Kidney (tissue), 13 donors: ENCODE measurements at regions not wholly inside any gene's neighbourhood (a gene's known extent, or its start where the extent isn't known, plus 50 kb on each side); places are given as distances from the start of the nearest gene placed in this dataset.

Experiments used
- DNase-seq, 5 donors: peaks; one replicate each; pipeline ENCODE4 v3.0.0-alpha.2; 2013 to 2020
- FAIRE-seq: peaks from 2 replicates; lab custom pipeline; 2012; peaks lifted over from hg19 to GRCh38; lab: Jason Lieb, UNC
- H3K27ac ChIP-seq, 2 donors: one replicate each; pipeline ENCODE4 v1.7.0; 2013; ENCODE audit warnings: low read depth in 2 of 2, low read length in 2 of 2, inconsistent platforms in 1 of 2
- H3K27me3 ChIP-seq: one replicate; pipeline ENCODE4 v1.7.1; 2013; ENCODE audit warnings: low read length, inconsistent platforms; ENCODE audit not compliant: control insufficient read depth, insufficient read depth
- H3K36me3 ChIP-seq, 3 donors: one replicate each; pipeline versions ENCODE4 v1.7.0 to v1.7.1; 2013; ENCODE audit warnings: low read length in 3 of 3, control low read depth in 1 of 3, inconsistent platforms in 1 of 3; ENCODE audit not compliant: insufficient read depth in 3 of 3, control insufficient read depth in 2 of 3
- H3K4me1 ChIP-seq, 3 donors: one replicate each; pipeline versions ENCODE4 v1.7.0 to v1.7.1; 2013; ENCODE audit warnings: low read length in 3 of 3, inconsistent platforms in 1 of 3, low read depth in 1 of 3; ENCODE audit not compliant: control insufficient read depth in 2 of 3, insufficient read depth in 2 of 3
- H3K4me3 ChIP-seq, 3 donors: one replicate each; pipeline versions ENCODE4 v1.7.0 to v1.8.1; 2013; ENCODE audit warnings: low read length in 3 of 3, control low read depth in 1 of 3, inconsistent platforms in 1 of 3
- H3K9ac ChIP-seq, 3 donors: one replicate each; pipeline versions ENCODE4 v1.7.0 to v1.7.1; 2013; ENCODE audit warnings: low read length in 3 of 3, control low read depth in 1 of 3, inconsistent platforms in 1 of 3
- H3K9me3 ChIP-seq, 3 donors: one replicate each; pipeline versions ENCODE4 v1.7.0 to v1.7.1; 2013; ENCODE audit warnings: low read length in 3 of 3, control low read depth in 1 of 3, inconsistent platforms in 1 of 3; ENCODE audit not compliant: control insufficient read depth in 2 of 3, insufficient read depth in 1 of 3
- intact Hi-C: fragments of 100-400 bp; cut with DNase I; formaldehyde crosslinking; loops from one replicate; pipeline ENCODE4 v1.11.1; 2022
- TF ChIP-seq, protein P1 (sequence below): IDR thresholded peaks from 3 replicates; pipeline ENCODE4 v1.5.1; 2012; ENCODE audit warnings: mild to moderate bottlenecking, moderate library complexity, borderline replicate concordance; ENCODE audit not compliant: insufficient read depth; ENCODE audit errors: extremely low read depth
- donor health status: control.
- donor health status: control.
- donor health status: control.
- donor health status: control.
- donor health status: control.
- donor health status: DM: yes; HTN: yes; CAD: no.
- donor health status: Normal renal cell carcinoma (clear cell type).

DNA sequence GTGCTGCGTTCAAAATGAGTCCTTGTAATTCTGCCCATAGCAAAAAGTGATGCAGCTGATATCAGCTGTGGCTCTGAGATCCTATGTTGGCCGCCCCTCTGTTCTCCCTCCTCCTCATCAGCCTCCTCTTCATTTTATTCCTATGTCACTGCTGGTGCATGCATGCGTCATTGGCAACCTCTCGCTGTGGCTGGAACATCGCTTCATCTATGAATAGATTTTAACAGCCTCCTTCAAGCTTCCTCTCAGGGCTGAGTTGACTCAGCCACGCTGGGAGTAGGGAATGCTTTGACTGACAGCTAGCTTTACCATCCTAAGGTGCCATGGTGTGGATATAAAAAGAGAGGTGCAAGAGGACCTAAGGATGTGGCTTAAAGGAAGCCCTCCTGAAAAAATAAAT is 303.5 kb downstream of the PLK2 start:
- no peak for FAIRE-seq
- Histone ChIP-seq H3K4me3 (no peak overlapping the region), H3K9me3 (no peaks in the 10 kb centered on the region), H3K27ac (no peak overlapping the region), H3K27me3 (no peaks in the 10 kb centered on the region), H3K9ac (no peak overlapping the region), H3K4me1 (no peaks in the 10 kb centered on the region), H3K36me3 (no peaks in the 10 kb centered on the region)
- intact Hi-C loops = no loop called here
- no peak for DNase-seq
- TF ChIP-seq, protein P1, sequence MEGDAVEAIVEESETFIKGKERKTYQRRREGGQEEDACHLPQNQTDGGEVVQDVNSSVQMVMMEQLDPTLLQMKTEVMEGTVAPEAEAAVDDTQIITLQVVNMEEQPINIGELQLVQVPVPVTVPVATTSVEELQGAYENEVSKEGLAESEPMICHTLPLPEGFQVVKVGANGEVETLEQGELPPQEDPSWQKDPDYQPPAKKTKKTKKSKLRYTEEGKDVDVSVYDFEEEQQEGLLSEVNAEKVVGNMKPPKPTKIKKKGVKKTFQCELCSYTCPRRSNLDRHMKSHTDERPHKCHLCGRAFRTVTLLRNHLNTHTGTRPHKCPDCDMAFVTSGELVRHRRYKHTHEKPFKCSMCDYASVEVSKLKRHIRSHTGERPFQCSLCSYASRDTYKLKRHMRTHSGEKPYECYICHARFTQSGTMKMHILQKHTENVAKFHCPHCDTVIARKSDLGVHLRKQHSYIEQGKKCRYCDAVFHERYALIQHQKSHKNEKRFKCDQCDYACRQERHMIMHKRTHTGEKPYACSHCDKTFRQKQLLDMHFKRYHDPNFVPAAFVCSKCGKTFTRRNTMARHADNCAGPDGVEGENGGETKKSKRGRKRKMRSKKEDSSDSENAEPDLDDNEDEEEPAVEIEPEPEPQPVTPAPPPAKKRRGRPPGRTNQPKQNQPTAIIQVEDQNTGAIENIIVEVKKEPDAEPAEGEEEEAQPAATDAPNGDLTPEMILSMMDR = no peak

DNA sequence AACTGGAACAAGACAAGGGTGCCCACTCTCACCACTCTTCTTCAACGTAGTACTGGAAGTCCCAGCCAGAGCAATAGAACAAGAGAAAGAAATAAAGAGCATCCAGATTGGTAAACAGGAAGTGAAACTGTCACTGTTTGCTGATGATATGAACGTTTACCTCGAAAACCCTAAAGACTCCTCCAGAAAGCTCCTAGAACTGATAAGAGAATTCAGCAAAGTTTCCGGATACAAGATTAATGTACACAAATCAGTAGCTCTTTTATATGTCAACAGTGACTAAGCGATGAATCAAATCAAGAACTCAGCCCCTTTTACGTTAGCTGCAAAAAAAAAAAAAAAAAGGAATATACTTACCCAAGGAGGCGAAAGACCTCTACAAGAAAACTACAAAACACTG is 306.6 kb downstream of the PLK2 start:
- no peak for DNase-seq
- Histone ChIP-seq H3K36me3 (no peaks in the 10 kb centered on the region), H3K27ac (no peak overlapping the region), H3K4me3 (no peak overlapping the region), H3K4me1 (no peaks in the 10 kb centered on the region), H3K27me3 (no peaks in the 10 kb centered on the region), H3K9ac (no peak overlapping the region), H3K9me3 (no peaks in the 10 kb centered on the region)
- TF ChIP-seq, protein P1 = no peak
- intact Hi-C loops = no loop called here
- no peak for FAIRE-seq

DNA sequence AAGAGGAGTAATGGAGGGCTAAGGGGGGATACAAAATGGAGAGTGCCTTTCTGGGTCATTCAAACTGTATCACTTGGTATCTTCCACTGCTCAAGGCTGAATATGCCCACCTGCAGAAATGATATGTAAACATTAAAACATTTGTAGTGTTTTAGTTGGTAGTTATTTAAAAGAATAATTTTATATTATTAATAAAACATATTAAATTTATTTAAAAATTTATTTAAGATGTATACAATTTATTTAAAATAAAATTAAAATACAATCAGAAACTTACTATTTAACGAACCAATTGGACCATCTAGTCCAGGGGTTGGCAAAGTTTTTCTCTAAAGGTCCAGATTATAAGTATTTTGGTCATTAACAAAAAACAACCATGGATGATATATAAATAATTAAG is 308.5 kb downstream of the PLK2 start:
- Histone ChIP-seq H3K9ac (no peak overlapping the region), H3K4me3 (no peak overlapping the region), H3K4me1 (no peaks in the 10 kb centered on the region), H3K27ac (no peak overlapping the region), H3K27me3 (no peaks in the 10 kb centered on the region), H3K36me3 (no peaks in the 10 kb centered on the region), H3K9me3 (no peaks in the 10 kb centered on the region)
- FAIRE-seq = peak; percentile 76
- TF ChIP-seq, protein P1 = no peak
- no peak for DNase-seq
- intact Hi-C loops = no loop called here

DNA sequence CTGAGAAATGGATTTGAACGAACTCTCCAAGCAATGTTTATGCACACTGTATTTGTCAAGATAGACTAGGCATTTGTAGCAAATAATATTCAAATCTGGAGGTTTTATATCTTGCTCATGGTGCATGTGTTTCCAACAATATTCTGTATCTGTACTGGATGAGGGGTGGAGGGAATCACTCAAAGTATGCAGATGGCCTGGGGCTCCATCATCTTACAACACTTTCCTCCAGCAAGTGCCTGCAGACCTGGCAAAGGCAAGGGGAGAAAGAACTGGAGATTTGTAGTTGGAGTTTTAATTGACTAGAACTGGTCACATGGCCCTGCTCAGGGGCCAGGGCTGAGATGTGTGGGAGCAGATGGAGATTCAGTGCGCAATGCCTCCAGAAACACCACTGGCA is 309.0 kb downstream of the PLK2 start:
- H3K4me3 ChIP-seq = no peak overlapping the region
- H3K36me3 ChIP-seq = no peaks in the 10 kb centered on the region
- TF ChIP-seq, protein P1 = no peak
- H3K9me3 ChIP-seq = no peaks in the 10 kb centered on the region
- FAIRE-seq (no peak), DNase-seq (no peak)
- no peaks in the 10 kb centered on the region for H3K27me3 ChIP-seq
- H3K27ac ChIP-seq = no peak overlapping the region
- intact Hi-C loops = no loop called here
- H3K9ac ChIP-seq = no peak overlapping the region
- no peaks in the 10 kb centered on the region for H3K4me1 ChIP-seq
